ENCODE measurements at regions not wholly inside any gene's neighbourhood (a gene's known extent, or its start where the extent isn't known, plus 50 kb on each side); places are given as distances from the start of the nearest gene placed in this dataset.

GRCh38 chr1:193827516-193827915 is 641.1 kb upstream of the B3GALT2 start:
- TF ChIP-seq EZH2 (IDR thresholded peaks at IDR 0.05; ENCODE audit: borderline replicate concordance, low read depth, low read length, severe bottlenecking) (no peak), CTCF (IDR thresholded peaks at IDR 0.05; ENCODE audit: borderline replicate concordance, extremely low read depth, low read length, poor library complexity, severe bottlenecking) (no peak)
